ENCODE measurements at regions not wholly inside any gene's neighbourhood (a gene's known extent, or its start where the extent isn't known, plus 50 kb on each side); places are given as distances from the start of the nearest gene placed in this dataset.
"Not testable (repeated sequence)": the region's sequence is repeated elsewhere in the genome, so short reads cannot be mapped to it uniquely, and the experiment has no call there.

- H3K36me3 ChIP-seq (ENCODE audit: insufficient read depth, low read length), result no peaks in the 10 kb centered on the region
- intact Hi-C loops (cut with DNase I, micrococcal nuclease), result no loop called here
- TF ChIP-seq CTCF (IDR thresholded peaks at IDR 0.05), result no peak
- CTCF ChIA-PET, result no interaction called here
- H3K27ac ChIP-seq (ENCODE audit: low read depth in 1 of 2, low read length in 2 of 2), result no peak overlapping the region
- Mint-ChIP-seq H3K27ac (no peak overlapping the region), H3K4me3 (no peak overlapping the region), H3K27me3 (no peaks in the 10 kb centered on the region), H3K36me3 (ENCODE audit: low read depth) (no peaks in the 10 kb centered on the region), H3K4me1 (ENCODE audit: low read depth) (no peaks in the 10 kb centered on the region), H3K9me3 (no peaks in the 10 kb centered on the region)
- POLR2A ChIA-PET, result no interaction called here
- H3K4me3 ChIP-seq (ENCODE audit: low read length), result no peak overlapping the region
- ATAC-seq (ENCODE audit: poor library complexity) (no peak), DNase-seq (no peak)
- H3K27me3 ChIP-seq (ENCODE audit: control insufficient read depth in 1 of 2, insufficient read depth in 2 of 2, low read length in 2 of 2), result no peaks in the 10 kb centered on the region
- H3K4me1 ChIP-seq (ENCODE audit: insufficient read depth, low read length), result no peaks in the 10 kb centered on the region
- H3K9me3 ChIP-seq (ENCODE audit: control insufficient read depth in 1 of 2, insufficient read depth in 1 of 2, low read length in 2 of 2), result peaks cover 0 to under 1% of the 10 kb centered on the region in 2 experiments
These were observed 322.1 kb downstream of the ADGRD1 start for GRCh38 chr12:131275824-131276223.

- Mint-ChIP-seq H3K27ac (no peak overlapping the region), H3K9me3 (no peaks in the 10 kb centered on the region), H3K4me3 (no peak overlapping the region), H3K27me3 (no peaks in the 10 kb centered on the region), H3K4me1 (ENCODE audit: low read depth) (no peaks in the 10 kb centered on the region), H3K36me3 (ENCODE audit: low read depth) (no peaks in the 10 kb centered on the region)
- Histone ChIP-seq H3K4me1 (ENCODE audit: insufficient read depth, low read length) (no peaks in the 10 kb centered on the region), H3K27ac (ENCODE audit: low read depth in 1 of 2, low read length in 2 of 2) (no peak overlapping the region), H3K9me3 (ENCODE audit: control insufficient read depth in 1 of 2, insufficient read depth in 1 of 2, low read length in 2 of 2) (peaks cover 0 to 3% of the 10 kb centered on the region in 2 experiments), H3K4me3 (ENCODE audit: low read length) (no peak overlapping the region), H3K27me3 (ENCODE audit: control insufficient read depth in 1 of 2, insufficient read depth in 2 of 2, low read length in 2 of 2) (no peaks in the 10 kb centered on the region), H3K36me3 (ENCODE audit: insufficient read depth, low read length) (no peaks in the 10 kb centered on the region)
- POLR2A ChIA-PET, result no interaction called here
- no peak for TF ChIP-seq CTCF (IDR thresholded peaks at IDR 0.05)
- CTCF ChIA-PET, result no interaction called here
- ATAC-seq (ENCODE audit: poor library complexity), result no peak
- no peak for DNase-seq
- intact Hi-C loops (cut with DNase I, micrococcal nuclease), result no loop called here
These were observed 322.9 kb downstream of the ADGRD1 start for GRCh38 chr12:131276501-131277185.

- H3K27ac ChIP-seq (ENCODE audit: low read depth in 1 of 2, low read length in 2 of 2); POLR2A ChIA-PET; ATAC-seq (ENCODE audit: poor library complexity); H3K27me3 ChIP-seq (ENCODE audit: control insufficient read depth in 1 of 2, insufficient read depth in 2 of 2, low read length in 2 of 2); CTCF ChIA-PET; H3K4me3 Mint-ChIP-seq; H3K9me3 ChIP-seq (ENCODE audit: control insufficient read depth in 1 of 2, insufficient read depth in 1 of 2, low read length in 2 of 2); H3K4me3 ChIP-seq (ENCODE audit: low read length); H3K36me3 ChIP-seq (ENCODE audit: insufficient read depth, low read length); H3K4me1 Mint-ChIP-seq (ENCODE audit: low read depth); H3K27ac Mint-ChIP-seq; H3K9me3 Mint-ChIP-seq; H3K4me1 ChIP-seq (ENCODE audit: insufficient read depth, low read length); H3K36me3 Mint-ChIP-seq (ENCODE audit: low read depth); DNase-seq; intact Hi-C loops (cut with DNase I, micrococcal nuclease); H3K27me3 Mint-ChIP-seq: not testable (repeated sequence)
These were observed 323.7 kb downstream of the ADGRD1 start for GRCh38 chr12:131277186-131278091.

- CTCF ChIA-PET; H3K27ac ChIP-seq (ENCODE audit: low read depth in 1 of 2, low read length in 2 of 2); H3K36me3 ChIP-seq (ENCODE audit: insufficient read depth, low read length); POLR2A ChIA-PET; H3K36me3 Mint-ChIP-seq (ENCODE audit: low read depth); H3K4me3 ChIP-seq (ENCODE audit: low read length); H3K27me3 ChIP-seq (ENCODE audit: control insufficient read depth in 1 of 2, insufficient read depth in 2 of 2, low read length in 2 of 2); H3K27me3 Mint-ChIP-seq; H3K27ac Mint-ChIP-seq; H3K4me1 Mint-ChIP-seq (ENCODE audit: low read depth); intact Hi-C loops (cut with DNase I, micrococcal nuclease); H3K9me3 Mint-ChIP-seq; H3K9me3 ChIP-seq (ENCODE audit: control insufficient read depth in 1 of 2, insufficient read depth in 1 of 2, low read length in 2 of 2); ATAC-seq (ENCODE audit: poor library complexity); H3K4me1 ChIP-seq (ENCODE audit: insufficient read depth, low read length); DNase-seq; H3K4me3 Mint-ChIP-seq: not testable (repeated sequence)
These were observed 324.9 kb downstream of the ADGRD1 start for GRCh38 chr12:131278451-131279115.
